PC-9 (cell line): ENCODE measurements at regions not wholly inside any gene's neighbourhood (a gene's known extent, or its start where the extent isn't known, plus 50 kb on each side); places are given as distances from the start of the nearest gene placed in this dataset.

Experiments used
- EZH2 ChIP-seq: fragments of 200-600 bp; sonication (generic); IDR thresholded peaks from 2 replicates; pipeline ENCODE4 v1.8.0; 2017; ENCODE audit warnings: antibody characterized with exemption, low read depth
- TF ChIP-seq, protein P1 (sequence below): fragments of 200-600 bp; sonication (generic); conservative IDR thresholded peaks from 2 replicates; pipeline ENCODE4 v1.6.1; 2017; ENCODE audit warnings: mixed run types, antibody characterized with exemption, mild to moderate bottlenecking, moderate library complexity

DNA sequence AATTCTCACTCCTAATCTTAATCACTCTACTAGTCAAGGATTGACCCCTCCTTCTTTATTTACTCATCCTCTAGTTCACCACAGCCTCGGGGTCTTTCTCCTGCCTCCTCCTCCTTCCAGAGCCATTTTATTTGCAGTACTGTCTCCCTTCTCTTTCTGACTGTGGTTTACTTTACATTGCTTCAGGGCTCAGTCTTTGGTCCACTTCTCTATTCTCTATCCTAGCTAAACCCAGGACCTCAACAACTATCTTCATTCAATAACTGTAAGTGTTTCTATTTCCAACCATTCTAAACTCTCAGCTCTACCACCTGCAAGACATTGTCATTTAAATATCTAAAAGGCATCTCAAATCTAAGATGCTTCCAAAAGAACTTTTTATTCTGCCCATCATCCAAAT, 493.8 kb downstream of the TTLL7 start:
- TF ChIP-seq, protein P1, sequence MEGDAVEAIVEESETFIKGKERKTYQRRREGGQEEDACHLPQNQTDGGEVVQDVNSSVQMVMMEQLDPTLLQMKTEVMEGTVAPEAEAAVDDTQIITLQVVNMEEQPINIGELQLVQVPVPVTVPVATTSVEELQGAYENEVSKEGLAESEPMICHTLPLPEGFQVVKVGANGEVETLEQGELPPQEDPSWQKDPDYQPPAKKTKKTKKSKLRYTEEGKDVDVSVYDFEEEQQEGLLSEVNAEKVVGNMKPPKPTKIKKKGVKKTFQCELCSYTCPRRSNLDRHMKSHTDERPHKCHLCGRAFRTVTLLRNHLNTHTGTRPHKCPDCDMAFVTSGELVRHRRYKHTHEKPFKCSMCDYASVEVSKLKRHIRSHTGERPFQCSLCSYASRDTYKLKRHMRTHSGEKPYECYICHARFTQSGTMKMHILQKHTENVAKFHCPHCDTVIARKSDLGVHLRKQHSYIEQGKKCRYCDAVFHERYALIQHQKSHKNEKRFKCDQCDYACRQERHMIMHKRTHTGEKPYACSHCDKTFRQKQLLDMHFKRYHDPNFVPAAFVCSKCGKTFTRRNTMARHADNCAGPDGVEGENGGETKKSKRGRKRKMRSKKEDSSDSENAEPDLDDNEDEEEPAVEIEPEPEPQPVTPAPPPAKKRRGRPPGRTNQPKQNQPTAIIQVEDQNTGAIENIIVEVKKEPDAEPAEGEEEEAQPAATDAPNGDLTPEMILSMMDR: no peak
- TF ChIP-seq EZH2: no peak
